Liver (tissue), 3 donors: ENCODE measurements at regions not wholly inside any gene's neighbourhood (a gene's known extent, or its start where the extent isn't known, plus 50 kb on each side); places are given as distances from the start of the nearest gene placed in this dataset.

ENCODE experiments used
- ATF3 ChIP-seq: IDR thresholded peaks from 2 replicates; pipeline ENCODE4 v1.6.1; 2016; ENCODE audit warnings: antibody characterized with exemption
- CTCF ChIP-seq: fragments of 150-350 bp; IDR thresholded peaks from 2 replicates; pipeline ENCODE4 v1.5.1; 2017; ENCODE audit warnings: improper control_type of control experiment, low read depth, low read length; ENCODE audit not compliant: missing input control
- FOXA1 ChIP-seq: IDR thresholded peaks from 2 replicates; pipeline ENCODE4 v1.6.1; 2016; ENCODE audit warnings: antibody characterized with exemption
- FOXA2 ChIP-seq: IDR thresholded peaks from 2 replicates; pipeline ENCODE4 v1.6.1; 2016; ENCODE audit warnings: antibody characterized with exemption
- MAX ChIP-seq: IDR thresholded peaks from 2 replicates; pipeline ENCODE4 v1.6.1; 2016; ENCODE audit warnings: antibody characterized with exemption
- RAD21 ChIP-seq, 2 donors: IDR thresholded peaks; 2 replicates each; pipeline ENCODE4 v1.6.1; 2016; ENCODE audit warnings: antibody characterized with exemption in 2 of 2, mild to moderate bottlenecking in 2 of 2
- REST ChIP-seq: IDR thresholded peaks from 2 replicates; pipeline ENCODE4 v1.6.1; 2016; ENCODE audit warnings: antibody characterized with exemption, mild to moderate bottlenecking
- SP1 ChIP-seq: IDR thresholded peaks from 2 replicates; pipeline ENCODE4 v1.6.1; 2018; ENCODE audit warnings: antibody characterized with exemption, mild to moderate bottlenecking
- TAF1 ChIP-seq: conservative IDR thresholded peaks from 2 replicates; pipeline ENCODE4 v1.6.1; 2016; ENCODE audit warnings: antibody characterized with exemption, mild to moderate bottlenecking
- YY1 ChIP-seq: IDR thresholded peaks from 2 replicates; pipeline ENCODE4 v1.6.1; 2016; ENCODE audit warnings: antibody characterized with exemption, mild to moderate bottlenecking
- ZBTB33 ChIP-seq: IDR thresholded peaks from 2 replicates; pipeline ENCODE4 v1.6.1; 2016; ENCODE audit warnings: antibody characterized with exemption
- donor health status: healthy.
- donor health status: healthy.

- no peak for TF ChIP-seq RAD21 (IDR thresholded peaks at IDR 0.05)
- TF ChIP-seq CTCF, result no peak
- TF ChIP-seq REST, result no peak
- TF ChIP-seq SP1, result no peak
- no peak for TF ChIP-seq YY1
- no peak for TF ChIP-seq ATF3
- TF ChIP-seq MAX, result no peak
- no peak for TF ChIP-seq FOXA2
- no peak for TF ChIP-seq TAF1
- no peak for TF ChIP-seq FOXA1
- TF ChIP-seq ZBTB33, result no peak
Measured at GRCh38 chr3:56902468-56903160, 100.9 kb upstream of the ARHGEF3 start.
